ENCODE measurements at regions not wholly inside any gene's neighbourhood (a gene's known extent, or its start where the extent isn't known, plus 50 kb on each side); places are given as distances from the start of the nearest gene placed in this dataset.

DNA sequence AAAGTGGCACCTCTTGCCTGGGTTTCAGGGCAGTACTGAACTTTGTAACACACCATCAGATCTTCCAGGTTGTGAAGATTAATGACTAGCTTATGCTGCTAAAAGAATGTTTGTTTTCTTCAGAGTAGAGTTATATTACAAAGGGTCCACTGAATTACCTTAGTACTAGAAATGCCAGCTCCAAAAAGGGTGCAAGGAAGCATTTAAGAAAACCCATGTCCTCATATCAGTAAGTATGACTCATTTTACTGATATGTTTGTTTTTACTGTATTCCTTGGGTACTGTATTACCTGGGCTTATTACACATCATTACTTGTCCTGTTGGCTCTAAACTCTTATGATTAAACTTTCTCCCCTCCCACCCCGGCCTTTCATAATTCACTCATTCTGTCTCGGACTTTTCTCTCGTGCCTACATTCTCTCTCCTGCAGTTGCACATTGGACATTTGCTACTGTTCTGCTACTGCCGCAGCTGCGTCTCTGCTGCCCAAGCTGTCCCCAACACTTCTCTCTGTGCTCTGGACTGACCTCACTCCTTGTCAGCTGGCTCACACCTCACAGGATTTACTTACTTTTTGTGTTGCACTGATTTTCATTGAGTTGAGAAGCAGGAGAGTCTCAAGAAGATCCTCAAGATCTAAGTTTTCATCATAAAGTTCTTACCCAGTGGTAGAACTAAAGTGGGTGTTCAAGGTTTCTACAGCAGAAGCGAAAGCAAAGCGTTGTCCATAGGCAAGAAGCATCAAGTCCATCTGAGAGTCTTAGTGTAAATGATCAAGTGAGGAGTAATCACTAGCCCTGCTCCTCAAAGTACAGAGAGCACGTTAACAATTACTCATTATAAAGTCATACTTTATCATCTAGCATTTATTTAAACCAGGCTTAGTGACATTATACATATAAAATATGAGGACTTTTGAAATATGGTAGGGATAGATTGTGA lies 53.2 kb upstream of the C9orf72 start:
- TF ChIP-seq EZH2 (IDR thresholded peaks at IDR 0.05; ENCODE audit: borderline replicate concordance, low read length): no peak
- TF ChIP-seq, protein P1, sequence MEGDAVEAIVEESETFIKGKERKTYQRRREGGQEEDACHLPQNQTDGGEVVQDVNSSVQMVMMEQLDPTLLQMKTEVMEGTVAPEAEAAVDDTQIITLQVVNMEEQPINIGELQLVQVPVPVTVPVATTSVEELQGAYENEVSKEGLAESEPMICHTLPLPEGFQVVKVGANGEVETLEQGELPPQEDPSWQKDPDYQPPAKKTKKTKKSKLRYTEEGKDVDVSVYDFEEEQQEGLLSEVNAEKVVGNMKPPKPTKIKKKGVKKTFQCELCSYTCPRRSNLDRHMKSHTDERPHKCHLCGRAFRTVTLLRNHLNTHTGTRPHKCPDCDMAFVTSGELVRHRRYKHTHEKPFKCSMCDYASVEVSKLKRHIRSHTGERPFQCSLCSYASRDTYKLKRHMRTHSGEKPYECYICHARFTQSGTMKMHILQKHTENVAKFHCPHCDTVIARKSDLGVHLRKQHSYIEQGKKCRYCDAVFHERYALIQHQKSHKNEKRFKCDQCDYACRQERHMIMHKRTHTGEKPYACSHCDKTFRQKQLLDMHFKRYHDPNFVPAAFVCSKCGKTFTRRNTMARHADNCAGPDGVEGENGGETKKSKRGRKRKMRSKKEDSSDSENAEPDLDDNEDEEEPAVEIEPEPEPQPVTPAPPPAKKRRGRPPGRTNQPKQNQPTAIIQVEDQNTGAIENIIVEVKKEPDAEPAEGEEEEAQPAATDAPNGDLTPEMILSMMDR (conservative IDR thresholded peaks at IDR 0.05 in 1 of 2, IDR thresholded peaks at IDR 0.05 in 1 of 2; ENCODE audit: extremely low read depth in 1 of 2, insufficient read depth in 1 of 2, low read depth in 1 of 2, low read length in 2 of 2): no peak

Data from mammary epithelial cell (primary cell).